ENCODE measurements at regions not wholly inside any gene's neighbourhood (a gene's known extent, or its start where the extent isn't known, plus 50 kb on each side); places are given as distances from the start of the nearest gene placed in this dataset.

DNA sequence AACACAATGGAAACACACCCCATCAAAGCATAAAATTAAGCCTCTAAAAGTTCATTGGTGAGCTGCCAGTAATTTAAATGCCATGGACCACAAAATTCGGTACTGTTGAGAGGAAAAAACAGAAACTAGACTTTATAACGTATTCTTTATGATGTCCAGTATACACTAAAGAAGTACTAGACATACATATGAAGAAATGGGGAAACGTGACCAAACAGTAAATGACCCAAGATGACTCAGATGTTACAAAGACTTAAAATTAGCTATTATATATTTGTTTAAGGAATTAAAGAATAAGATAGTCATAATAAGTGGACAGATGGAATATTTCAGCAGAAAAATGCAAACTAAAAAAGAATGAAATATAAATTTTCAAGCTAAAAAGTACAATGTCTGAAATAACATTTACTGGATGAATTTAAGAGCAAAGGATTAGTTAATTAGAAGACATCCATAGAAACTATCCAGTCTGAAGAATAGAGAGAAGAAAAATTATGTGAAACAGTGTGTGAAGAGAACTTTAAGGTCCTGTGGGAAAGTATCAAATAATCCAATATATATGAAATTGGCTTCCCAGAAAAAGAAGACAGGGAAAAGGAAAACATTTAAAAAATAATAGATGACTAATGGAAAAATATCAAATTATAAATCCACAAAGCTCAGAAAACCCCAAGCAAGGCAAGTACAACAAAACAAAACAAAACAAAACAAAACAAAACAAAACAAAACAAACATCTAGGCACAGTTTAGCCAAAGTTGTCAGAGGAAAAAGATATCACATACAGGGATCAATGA, 69.4 kb downstream of the SAMD9 start:
- in situ Hi-C loops (cut with HindIII; ENCODE audit: low sequenced_read_pairs) = loop anchor here (25.0 kb wide), 1 partner anchor 211 kb away; the partner anchor contains the start of gene CDK6
- H3K4me3 ChIP-seq (ENCODE audit: low read depth, low read length) = no peak overlapping the region
- TF ChIP-seq, protein P1, sequence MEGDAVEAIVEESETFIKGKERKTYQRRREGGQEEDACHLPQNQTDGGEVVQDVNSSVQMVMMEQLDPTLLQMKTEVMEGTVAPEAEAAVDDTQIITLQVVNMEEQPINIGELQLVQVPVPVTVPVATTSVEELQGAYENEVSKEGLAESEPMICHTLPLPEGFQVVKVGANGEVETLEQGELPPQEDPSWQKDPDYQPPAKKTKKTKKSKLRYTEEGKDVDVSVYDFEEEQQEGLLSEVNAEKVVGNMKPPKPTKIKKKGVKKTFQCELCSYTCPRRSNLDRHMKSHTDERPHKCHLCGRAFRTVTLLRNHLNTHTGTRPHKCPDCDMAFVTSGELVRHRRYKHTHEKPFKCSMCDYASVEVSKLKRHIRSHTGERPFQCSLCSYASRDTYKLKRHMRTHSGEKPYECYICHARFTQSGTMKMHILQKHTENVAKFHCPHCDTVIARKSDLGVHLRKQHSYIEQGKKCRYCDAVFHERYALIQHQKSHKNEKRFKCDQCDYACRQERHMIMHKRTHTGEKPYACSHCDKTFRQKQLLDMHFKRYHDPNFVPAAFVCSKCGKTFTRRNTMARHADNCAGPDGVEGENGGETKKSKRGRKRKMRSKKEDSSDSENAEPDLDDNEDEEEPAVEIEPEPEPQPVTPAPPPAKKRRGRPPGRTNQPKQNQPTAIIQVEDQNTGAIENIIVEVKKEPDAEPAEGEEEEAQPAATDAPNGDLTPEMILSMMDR (IDR thresholded peaks at IDR 0.05; ENCODE audit: low read depth, low read length, missing control alignments) = no peak
- no peak for DNase-seq (ENCODE audit: low read depth)

DNA sequence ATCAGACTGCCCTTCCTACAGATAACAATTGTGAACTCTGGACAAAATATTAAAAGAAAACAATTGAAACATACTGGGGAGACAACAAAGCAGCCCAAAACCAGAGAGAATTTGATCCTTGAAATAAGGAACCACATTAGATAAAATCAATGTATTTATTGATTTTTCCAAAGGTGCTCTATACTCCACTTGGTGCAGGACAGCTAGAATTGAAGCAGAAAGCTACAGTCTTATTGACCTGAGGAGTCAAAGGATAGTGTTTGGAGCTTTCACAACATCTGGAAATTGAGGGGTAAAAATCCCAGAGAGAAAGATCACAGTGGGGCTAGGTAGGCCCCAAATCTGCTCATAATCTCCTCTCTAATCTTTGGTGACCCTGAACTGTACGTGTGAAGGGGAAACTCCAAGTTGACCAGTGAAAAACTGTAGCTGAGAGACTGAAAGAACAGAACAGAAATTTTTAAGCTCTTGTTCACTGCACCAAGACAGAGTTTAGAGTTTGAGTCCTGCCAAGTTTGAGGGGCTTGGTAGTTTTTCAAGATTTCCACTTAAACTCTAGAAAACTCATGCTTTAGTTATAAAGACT, 70.2 kb downstream of the SAMD9 start:
- TF ChIP-seq, protein P1 (IDR thresholded peaks at IDR 0.05; ENCODE audit: low read depth, low read length, missing control alignments) = no peak

DNA sequence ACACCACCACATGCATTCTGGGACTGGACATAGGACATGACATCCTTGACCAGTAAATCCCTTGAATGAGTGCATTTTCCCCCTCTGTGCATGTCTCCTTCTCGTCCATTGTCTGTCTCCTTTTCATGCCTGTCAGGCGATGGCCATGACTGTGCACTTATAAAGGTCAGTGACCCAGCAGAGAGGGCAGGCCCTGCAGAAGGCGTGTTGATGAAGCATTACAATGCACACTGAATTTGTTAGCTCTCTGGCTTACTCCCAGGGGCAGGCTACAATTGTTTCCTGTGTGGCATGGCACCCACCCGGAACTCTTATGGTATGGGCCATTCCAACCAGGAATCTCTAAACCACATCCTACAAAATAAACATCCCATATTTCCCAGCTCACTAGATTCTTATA, 71.1 kb downstream of the SAMD9 start:
- TF ChIP-seq, protein P1 (IDR thresholded peaks at IDR 0.05; ENCODE audit: low read depth, low read length, missing control alignments) = no peak
- in situ Hi-C loops (cut with HindIII; ENCODE audit: low sequenced_read_pairs) = loop anchor here (25.0 kb wide), 1 partner anchor 209 kb away; the partner anchor contains the start of gene CDK6
- no peak for DNase-seq (ENCODE audit: low read depth)
- H3K4me3 ChIP-seq (ENCODE audit: low read depth, low read length) = no peak overlapping the region

More for the DNA sequence above, 70.2 kb downstream of the SAMD9 start:
- H3K4me3 ChIP-seq (ENCODE audit: low read depth, low read length) = no peak overlapping the region
- in situ Hi-C loops (cut with HindIII; ENCODE audit: low sequenced_read_pairs) = loop anchor here (25.0 kb wide), 1 partner anchor 210 kb away; the partner anchor contains the start of gene CDK6
- no peak for DNase-seq (ENCODE audit: low read depth)

DNA sequence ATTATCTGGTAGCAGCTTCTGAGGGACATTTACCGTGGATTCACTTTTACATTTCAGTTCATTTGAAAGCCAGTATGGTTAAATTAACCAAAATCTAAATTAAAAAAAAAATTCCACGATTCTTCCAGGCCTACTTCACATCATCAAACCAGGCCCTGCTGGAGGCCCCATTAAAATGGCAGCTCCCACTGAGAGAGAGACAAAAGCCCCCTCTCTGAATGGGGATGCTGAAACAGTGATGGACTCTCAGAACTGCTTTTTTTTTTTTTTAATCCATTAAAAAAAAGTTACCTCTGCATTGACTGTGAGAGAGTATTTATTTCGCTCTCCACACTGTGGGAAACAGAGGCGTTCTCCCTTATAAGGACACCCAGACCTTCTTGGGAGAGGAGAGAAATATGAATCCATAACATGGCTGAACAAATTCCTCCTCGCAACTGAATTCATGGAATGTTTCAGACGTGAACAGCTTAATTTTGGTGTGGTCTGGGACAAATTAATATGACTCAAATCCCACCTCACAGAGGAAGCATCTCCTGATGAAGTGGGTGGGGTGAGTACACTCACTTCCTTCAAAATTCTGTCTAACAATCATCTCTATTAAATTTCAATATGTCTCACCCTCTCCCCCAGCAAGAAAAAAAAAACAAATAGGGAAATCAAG, 73.5 kb downstream of the SAMD9 start:
- H3K4me3 ChIP-seq (ENCODE audit: low read depth, low read length) = peak overlapping the region; percentile 28
- peak; percentile 61 for DNase-seq (ENCODE audit: low read depth)
- TF ChIP-seq, protein P1 (IDR thresholded peaks at IDR 0.05; ENCODE audit: low read depth, low read length, missing control alignments) = no peak
- in situ Hi-C loops (cut with HindIII; ENCODE audit: low sequenced_read_pairs) = loop anchor here (25.0 kb wide), 1 partner anchor 207 kb away; the partner anchor contains the start of gene CDK6

DNA sequence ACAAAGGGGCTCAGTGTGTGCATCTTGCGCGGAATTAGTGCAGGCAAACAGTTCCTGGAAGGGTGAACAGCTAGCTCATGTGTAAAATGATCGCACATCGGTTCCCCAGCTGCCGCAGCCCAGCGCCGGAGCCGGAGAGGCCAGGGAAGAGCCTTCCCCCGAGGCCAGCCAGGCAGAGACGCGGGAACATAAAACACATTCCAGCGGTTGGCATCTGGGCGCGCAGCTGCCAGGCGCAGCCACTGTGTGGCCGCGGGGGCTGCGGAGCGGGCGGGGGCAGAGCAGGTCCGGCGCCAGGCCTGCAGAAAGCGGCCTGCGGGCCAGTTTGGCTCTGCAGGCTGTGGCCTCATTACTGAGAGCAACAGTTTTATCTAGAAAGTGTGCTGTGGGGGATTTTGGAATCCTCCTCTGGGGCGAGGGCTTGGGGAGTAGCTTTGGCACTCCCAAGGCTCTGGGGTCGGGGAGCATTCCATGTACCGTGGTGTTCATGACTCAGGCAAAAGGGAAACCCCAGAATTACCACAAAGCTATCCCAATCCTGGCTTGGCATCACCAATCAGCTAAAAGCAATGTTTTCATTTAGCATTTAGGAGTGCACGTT, 74.3 kb downstream of the SAMD9 start:
- in situ Hi-C loops (cut with HindIII; ENCODE audit: low sequenced_read_pairs) = loop anchor here (25.0 kb wide), 1 partner anchor 206 kb away; the partner anchor contains the start of gene CDK6
- peak overlapping the region; percentile 28 for H3K4me3 ChIP-seq (ENCODE audit: low read depth, low read length)
- DNase-seq (ENCODE audit: low read depth) = peak; percentile 89
- TF ChIP-seq, protein P1 (IDR thresholded peaks at IDR 0.05; ENCODE audit: low read depth, low read length, missing control alignments) = no peak

DNA sequence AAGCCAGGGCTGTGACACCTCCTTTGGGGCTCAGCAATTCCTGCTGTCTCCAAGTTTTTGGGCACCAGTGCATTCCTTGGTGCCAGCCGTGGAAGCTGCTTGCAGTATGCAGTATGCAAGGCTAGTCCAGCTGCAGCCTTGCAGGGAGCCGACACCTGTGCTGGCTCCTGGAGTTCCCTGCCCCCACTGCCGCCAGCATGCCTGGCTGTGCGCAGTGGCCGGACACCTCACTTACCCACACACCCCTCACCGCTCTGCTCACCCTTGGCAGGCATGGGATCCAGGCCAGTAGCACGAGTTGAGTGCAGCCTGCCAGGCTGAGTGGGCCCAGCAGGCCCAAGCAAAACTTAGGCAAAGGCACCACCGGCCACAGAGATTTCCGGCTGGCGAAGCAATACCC, 77.4 kb downstream of the SAMD9 start:
- no peak overlapping the region for H3K4me3 ChIP-seq (ENCODE audit: low read depth, low read length)
- in situ Hi-C loops (cut with HindIII; ENCODE audit: low sequenced_read_pairs) = loop anchor here (25.0 kb wide), 1 partner anchor 203 kb away; the partner anchor contains the start of gene CDK6
- DNase-seq (ENCODE audit: low read depth) = no peak
- TF ChIP-seq, protein P1 (IDR thresholded peaks at IDR 0.05; ENCODE audit: low read depth, low read length, missing control alignments) = no peak
